Pancreas (tissue), 10 donors: ENCODE measurements at regions not wholly inside any gene's neighbourhood (a gene's known extent, or its start where the extent isn't known, plus 50 kb on each side); places are given as distances from the start of the nearest gene placed in this dataset.

ENCODE experiments used
- ATAC-seq, 4 donors: fragments of 200-7000 bp; cut with Tn5 transposase; one replicate each; pipeline versions ENCODE4 v1.8.0 to v1.9.1; 2020; ENCODE audit warnings: mild to moderate bottlenecking in 4 of 4, moderate library complexity in 4 of 4
- DNase-seq, 6 donors: peaks; one replicate each; pipeline ENCODE4 v3.0.0-alpha.2; 2020
- FAIRE-seq: peaks from 2 replicates; lab custom pipeline; 2012; peaks lifted over from hg19 to GRCh38; lab: Jason Lieb, UNC
- H3K27ac ChIP-seq, 4 donors: fragments of 200-600 bp; sonication (generic); 1 replicate in 3 of 4; 2 replicates in 1 of 4; pipeline versions ENCODE4 v1.5.0 to v1.8.0; 2020
- H3K27me3 ChIP-seq, 4 donors: fragments of 200-600 bp; one replicate each; pipeline ENCODE4 v1.8.0; 2021
- H3K36me3 ChIP-seq, 3 donors: fragments of 200-600 bp; sonication (generic) in 1 of 3; one replicate each; pipeline versions ENCODE4 v1.5.0 to v1.8.0; 2020 to 2021
- H3K4me1 ChIP-seq, 3 donors: fragments of 200-600 bp; one replicate each; pipeline ENCODE4 v1.8.0; 2021
- H3K4me3 ChIP-seq, 4 donors: fragments of 200-600 bp; sonication (generic) in 2 of 4; one replicate each; pipeline versions ENCODE4 v1.5.0 to v1.8.0; 2020 to 2021
- H3K9me3 ChIP-seq, 4 donors: fragments of 200-600 bp; one replicate each; pipeline ENCODE4 v1.8.0; 2021
- CTCF ChIP-seq, 4 donors: fragments of 200-600 bp; sonication (generic) in 3 of 4; IDR thresholded peaks; one replicate each; pipeline versions ENCODE4 v1.5.0 to v1.8.0; 2021; ENCODE audit warnings: antibody characterized with exemption in 4 of 4
- whole genome bisulfite sequencing, 2 donors: extraction: QIAGEN DNeasy Blood & Tissue Kit; methylation state at CpG; one replicate each; pipeline ENCODE4 v1.1.7; 2013; 5-methylcytosine and 5-hydroxymethylcytosine counted together
- intact Hi-C, 3 donors: fragments of 100-400 bp; cut with DNase I; formaldehyde crosslinking; loops; one replicate each; pipeline versions ENCODE4 v1.11.1 to v1.14.2; 2022
- donor health status: healthy with polysubstance abuse.
- donor health status: DM: no; HTN: no; CAD: no; lungs with moderate emphysema.
- donor health status: DM: no; HTN: no; CAD: no.
- donor health status: control.
- donor health status: control.
- donor health status: Bipolar disorder and iron deficiency.
- donor health status: DM: yes; HTN: yes; CAD: no.
- donor health status: DM: no; HTN: no; CAD: no.
- donor health status: DM: no; HTN: no; CAD: no.
- donor health status: DM: yes; HTN: yes; CAD: no.

GRCh38 chr5:119726544-119726943 is 97.2 kb downstream of the FAM170A start:
- Histone ChIP-seq H3K27me3 (no peaks in the 10 kb centered on the region), H3K4me3 (no peak overlapping the region), H3K36me3 (no peaks in the 10 kb centered on the region), H3K9me3 (no peaks in the 10 kb centered on the region), H3K4me1 (no peaks in the 10 kb centered on the region), H3K27ac (no peak overlapping the region)
- no peak for ATAC-seq
- intact Hi-C loops: no loop called here
- no peak for TF ChIP-seq CTCF (IDR thresholded peaks at IDR 0.05)
- DNase-seq: no peak
- FAIRE-seq: no peak

GRCh38 chr5:119740225-119740624 is 110.9 kb downstream of the FAM170A start:
- no peak for FAIRE-seq
- Histone ChIP-seq H3K4me1 (no peaks in the 10 kb centered on the region), H3K4me3 (no peak overlapping the region), H3K27me3 (no peaks in the 10 kb centered on the region), H3K27ac (no peak overlapping the region), H3K36me3 (no peaks in the 10 kb centered on the region), H3K9me3 (no peaks in the 10 kb centered on the region)
- no peak for DNase-seq
- intact Hi-C loops: loop anchor here in 1 of 3 donors (10.0 kb wide), 1 partner anchor 155 kb away; no protein-coding TSS in a partner anchor
- 85 to 89% methylated on average over 2 of the region's 2 CpGs for WGBS, 2 donors
- no peak for ATAC-seq
- TF ChIP-seq CTCF (IDR thresholded peaks at IDR 0.05): no peak

- TF ChIP-seq CTCF (IDR thresholded peaks at IDR 0.05): no peak
- DNase-seq (no peak), FAIRE-seq (no peak), ATAC-seq (no peak)
- intact Hi-C loops: loop anchor here in 1 of 3 donors (10.0 kb wide), 1 partner anchor 157 kb away; no protein-coding TSS in a partner anchor
- Histone ChIP-seq H3K27me3 (no peaks in the 10 kb centered on the region), H3K27ac (no peak overlapping the region), H3K4me1 (no peaks in the 10 kb centered on the region), H3K36me3 (no peaks in the 10 kb centered on the region), H3K9me3 (no peaks in the 10 kb centered on the region), H3K4me3 (no peak overlapping the region)
These were observed 112.3 kb downstream of the FAM170A start for GRCh38 chr5:119741691-119742090.

GRCh38 chr5:119742311-119742710 is 113.0 kb downstream of the FAM170A start:
- no peak for DNase-seq
- 68 to 74% methylated on average over 4 of the region's 4 CpGs for WGBS, 2 donors
- Histone ChIP-seq H3K4me3 (no peak overlapping the region), H3K36me3 (no peaks in the 10 kb centered on the region), H3K27me3 (no peaks in the 10 kb centered on the region), H3K27ac (no peak overlapping the region), H3K4me1 (no peaks in the 10 kb centered on the region), H3K9me3 (no peaks in the 10 kb centered on the region)
- no peak for ATAC-seq
- no peak for TF ChIP-seq CTCF (IDR thresholded peaks at IDR 0.05)
- no peak for FAIRE-seq
- intact Hi-C loops: loop anchor here in 1 of 3 donors (10.0 kb wide), 1 partner anchor 158 kb away; no protein-coding TSS in a partner anchor

GRCh38 chr5:119743927-119744326 is 114.6 kb downstream of the FAM170A start:
- FAIRE-seq (no peak), ATAC-seq (peak; percentile 64 to 90 (median 86)), DNase-seq (peak in 2 of 6 donors; percentile 4 to 28)
- H3K27ac ChIP-seq: no peak overlapping the region
- intact Hi-C loops: loop anchor here in 1 of 3 donors (10.0 kb wide), 1 partner anchor 159 kb away; no protein-coding TSS in a partner anchor
- no peaks in the 10 kb centered on the region for H3K9me3 ChIP-seq
- WGBS, 2 donors: 12 to 17% methylated on average over 1 of the region's 1 CpG
- H3K36me3 ChIP-seq: no peaks in the 10 kb centered on the region
- H3K27me3 ChIP-seq: no peaks in the 10 kb centered on the region
- H3K4me1 ChIP-seq: no peaks in the 10 kb centered on the region
- peak in 3 of 4 donors; percentile 18 to 40 (median 39) for TF ChIP-seq CTCF (IDR thresholded peaks at IDR 0.05)
- no peak overlapping the region for H3K4me3 ChIP-seq
